ENCODE measurements at regions not wholly inside any gene's neighbourhood (a gene's known extent, or its start where the extent isn't known, plus 50 kb on each side); places are given as distances from the start of the nearest gene placed in this dataset.

GRCh38 chr22:48503035-48503625, 1324.5 kb downstream of the BRD1 start:
- H3K27me3 ChIP-seq (ENCODE audit: control insufficient read depth, insufficient read depth, low read length), result no peaks in the 10 kb centered on the region
- POLR2A ChIA-PET (ENCODE audit: unreplicated experiment), result no interaction called here
- ATAC-seq (ENCODE audit: low read depth) (no peak), DNase-seq (no peak)
- H3K18ac ChIP-seq (ENCODE audit: low read depth, low read length), result no peak overlapping the region
- no peaks in the 10 kb centered on the region for H3K36me3 ChIP-seq (ENCODE audit: control insufficient read depth, insufficient read depth, low read length)
- TF ChIP-seq CEBPB (IDR thresholded peaks at IDR 0.05; ENCODE audit: low read depth, low read length) (no peak), BHLHE40 (IDR thresholded peaks at IDR 0.05; ENCODE audit: low read depth, low read length) (no peak), MAFK (IDR thresholded peaks at IDR 0.05; ENCODE audit: low read depth, low read length) (no peak)
- H3K4ac ChIP-seq (ENCODE audit: low read depth, low read length), result no peak overlapping the region
- H2BK20ac ChIP-seq (ENCODE audit: low read depth, low read length), result no peak overlapping the region
- H3K27ac ChIP-seq (ENCODE audit: insufficient read depth, low read length), result no peak overlapping the region
- no peak overlapping the region for H2AK9ac ChIP-seq (replicated peaks; ENCODE audit: low read depth, low read length, poor library complexity)
- H3K9me3 ChIP-seq (ENCODE audit: control insufficient read depth, insufficient read depth, low read length), result peaks cover 55% of the 10 kb centered on the region
- no peak overlapping the region for H2AK5ac ChIP-seq (ENCODE audit: low read depth, low read length)
- no peak overlapping the region for H2BK15ac ChIP-seq (ENCODE audit: low read depth, low read length)
- no peak overlapping the region for H3K4me3 ChIP-seq (ENCODE audit: insufficient read depth, low read depth, low read length)
- no peak overlapping the region for H3K14ac ChIP-seq (replicated peaks; ENCODE audit: low read depth, low read length)
- H3K4me1 ChIP-seq (ENCODE audit: control insufficient read depth, insufficient read depth, low read length), result no peaks in the 10 kb centered on the region
- H3K9me1 ChIP-seq (ENCODE audit: insufficient read depth, low read length), result no peaks in the 10 kb centered on the region
- H3K56ac ChIP-seq (ENCODE audit: extremely low read depth, insufficient read depth, low read length), result no peak overlapping the region
- H2BK5ac ChIP-seq (ENCODE audit: low read depth, low read length, poor library complexity, severe bottlenecking), result no peak overlapping the region
- intact Hi-C loops (cut with micrococcal nuclease) (no loop called here), in situ Hi-C loops (cut with MboI; ENCODE audit: low sequenced_read_pairs) (no loop called here), dilution Hi-C loops (cut with HindIII; ENCODE audit: low sequenced_read_pairs, unreplicated experiment) (no loop called here)
- WGBS, 2 experiments (ENCODE audit: extremely low coverage in 2 of 2, insufficient read length in 1 of 2), result 75% methylated on average over 2 of the region's 13 CpGs; no CpG with 5 or more reads in 1 of the 2 experiments
- H2BK120ac ChIP-seq (ENCODE audit: low read depth, low read length), result no peak overlapping the region
- no peak overlapping the region for H4K91ac ChIP-seq (ENCODE audit: insufficient read depth, low read depth, low read length)
- no peaks in the 10 kb centered on the region for H3K79me1 ChIP-seq (ENCODE audit: low read depth in 1 of 2, low read length in 2 of 2)
- H4K20me1 ChIP-seq (ENCODE audit: insufficient read depth, low read length), result no peaks in the 10 kb centered on the region
- no peak overlapping the region for H2AFZ ChIP-seq (replicated peaks; ENCODE audit: low read length, poor library complexity)
- no peak overlapping the region for H3K4me2 ChIP-seq (ENCODE audit: low read depth, low read length)
- no TSS peak for BruUV-seq (replicated peaks)
- CTCF ChIA-PET, result no interaction called here
- no peak overlapping the region for H3K23ac ChIP-seq (ENCODE audit: low read depth, low read length)
- H4K8ac ChIP-seq (ENCODE audit: low read depth in 2 of 2, low read length in 2 of 2), result no peak overlapping the region
- H3K9ac ChIP-seq (ENCODE audit: low read depth, low read length), result no peak overlapping the region
- no peak overlapping the region for H4K5ac ChIP-seq (ENCODE audit: low read depth, low read length)

All from IMR-90 (cell line).